Right lobe of liver (tissue), 6 donors: ENCODE measurements at regions not wholly inside any gene's neighbourhood (a gene's known extent, or its start where the extent isn't known, plus 50 kb on each side); places are given as distances from the start of the nearest gene placed in this dataset.

ENCODE experiments used
- ATAC-seq, 4 donors: fragments of 200-7000 bp; cut with Tn5 transposase; one replicate each; pipeline ENCODE4 v1.9.1; 2020; ENCODE audit warnings: mild to moderate bottlenecking in 4 of 4, moderate library complexity in 4 of 4
- DNase-seq, 3 donors: peaks; one replicate each; pipeline ENCODE4 v3.0.0-alpha.2; 2020
- H3K27ac ChIP-seq, 3 donors: fragments of 200-600 bp; one replicate each; pipeline ENCODE4 v1.8.0; 2022
- H3K27me3 ChIP-seq, 2 donors: fragments of 200-600 bp; one replicate each; pipeline ENCODE4 v1.8.0; 2022
- H3K36me3 ChIP-seq, 4 donors: fragments of 200-600 bp; sonication (generic) in 1 of 4; one replicate each; pipeline versions ENCODE4 v1.5.1 to v1.8.0; 2017 to 2022; ENCODE audit warnings: control low read depth in 1 of 4
- H3K4me1 ChIP-seq, 4 donors: fragments of 200-600 bp; sonication (generic) in 1 of 4; one replicate each; pipeline versions ENCODE4 v1.5.1 to v1.8.0; 2017 to 2022; ENCODE audit warnings: control low read depth in 1 of 4
- H3K4me3 ChIP-seq, 3 donors: fragments of 200-600 bp; one replicate each; pipeline ENCODE4 v1.8.0; 2022
- H3K9me3 ChIP-seq, 4 donors: fragments of 200-600 bp; sonication (generic) in 1 of 4; one replicate each; pipeline versions ENCODE4 v1.5.1 to v1.8.0; 2017 to 2022; ENCODE audit warnings: control low read depth in 1 of 4
- CTCF ChIP-seq, 4 donors: fragments of 200-600 bp in 3 of 4; fragments of 450-650 bp in 1 of 4; IDR thresholded peaks; one replicate each; pipeline versions ENCODE4 v1.5.1 to v1.8.0; 2016 to 2022; ENCODE audit warnings: antibody characterized with exemption in 4 of 4, mild to moderate bottlenecking in 2 of 4
- POLR2A ChIP-seq: fragments of 450-650 bp; IDR thresholded peaks from one replicate; pipeline ENCODE4 v1.6.1; 2017; ENCODE audit warnings: antibody characterized with exemption, mild to moderate bottlenecking
- WGBS: methylation state at CpG from one replicate; pipeline ENCODE4 v1.1.6; 2018; ENCODE audit warnings: low coverage, low lambda C conversion rate; ENCODE audit not compliant: insufficient coverage; ENCODE audit errors: missing lambda C conversion rate; 5-methylcytosine and 5-hydroxymethylcytosine counted together
- intact Hi-C, 2 donors: fragments of 100-400 bp; cut with DNase I; formaldehyde crosslinking; loops; one replicate each; pipeline versions ENCODE4 v1.11.2 to v1.14.1; 2022
- donor health status: DM: no; HTN: yes; CAD: no.
- donor health status: DM: no; HTN: no; CAD: no.
- donor health status: DM: no; HTN: no; CAD: no.
- donor health status: DM: no; HTN: yes; CAD: no.
- donor health status: DM: no; HTN: yes; CAD: no.

- DNase-seq = no peak
- intact Hi-C loops = no loop called here
These were observed 193.6 kb upstream of the NUDT4 start for GRCh38 chr12:93183940-93184671.

GRCh38 chr12:93184672-93185368 lies 192.9 kb upstream of the NUDT4 start:
- DNase-seq = no peak
- H3K36me3 ChIP-seq = no peaks in the 10 kb centered on the region
- H3K9me3 ChIP-seq = no peaks in the 10 kb centered on the region
- intact Hi-C loops = no loop called here
- WGBS = 68% methylated on average over 3 of the region's 3 CpGs
- no peaks in the 10 kb centered on the region for H3K4me1 ChIP-seq
- no peaks in the 10 kb centered on the region for H3K27me3 ChIP-seq
- H3K27ac ChIP-seq = peak overlapping the region in 2 of 3 donors; percentile 29 to 31
- H3K4me3 ChIP-seq = no peak overlapping the region
- TF ChIP-seq POLR2A (no peak), CTCF (IDR thresholded peaks at IDR 0.05) (no peak)
- ATAC-seq = peak in 1 of 4 donors; percentile 24

More at GRCh38 chr12:93183940-93184671, 193.6 kb upstream of the NUDT4 start:
- Histone ChIP-seq H3K36me3 (no peaks in the 10 kb centered on the region), H3K9me3 (no peaks in the 10 kb centered on the region), H3K4me1 (no peaks in the 10 kb centered on the region), H3K4me3 (no peak overlapping the region), H3K27me3 (no peaks in the 10 kb centered on the region), H3K27ac (peak overlapping the region in 2 of 3 donors; percentile 29 to 31)
- WGBS = 22% methylated on average over 5 of the region's 5 CpGs
- TF ChIP-seq POLR2A (no peak), CTCF (IDR thresholded peaks at IDR 0.05) (no peak)
- peak; percentile 55 to 76 (median 58) for ATAC-seq

- WGBS = 86% methylated on average over 2 of the region's 2 CpGs
- intact Hi-C loops = no loop called here
- no peaks in the 10 kb centered on the region for H3K36me3 ChIP-seq
These were observed 192.4 kb upstream of the NUDT4 start for GRCh38 chr12:93185369-93185741.

GRCh38 chr12:93186131-93186530 lies 191.6 kb upstream of the NUDT4 start:
- no peaks in the 10 kb centered on the region for H3K9me3 ChIP-seq
- intact Hi-C loops = no loop called here
- 48% methylated on average over 2 of the region's 2 CpGs for WGBS
- no peak overlapping the region for H3K27ac ChIP-seq
- no peaks in the 10 kb centered on the region for H3K4me1 ChIP-seq
- no peak for TF ChIP-seq CTCF (IDR thresholded peaks at IDR 0.05)
- no peak overlapping the region for H3K4me3 ChIP-seq
- no peaks in the 10 kb centered on the region for H3K36me3 ChIP-seq
- DNase-seq = no peak
- no peaks in the 10 kb centered on the region for H3K27me3 ChIP-seq
- no peak for ATAC-seq

More at GRCh38 chr12:93185369-93185741, 192.4 kb upstream of the NUDT4 start:
- Histone ChIP-seq H3K4me1 (no peaks in the 10 kb centered on the region), H3K9me3 (no peaks in the 10 kb centered on the region), H3K27ac (no peak overlapping the region), H3K4me3 (no peak overlapping the region), H3K27me3 (no peaks in the 10 kb centered on the region)
- no peak for DNase-seq
- no peak for ATAC-seq
- no peak for TF ChIP-seq POLR2A
- TF ChIP-seq CTCF (IDR thresholded peaks at IDR 0.05) = no peak
